ENCODE measurements at regions not wholly inside any gene's neighbourhood (a gene's known extent, or its start where the extent isn't known, plus 50 kb on each side); places are given as distances from the start of the nearest gene placed in this dataset.

DNA sequence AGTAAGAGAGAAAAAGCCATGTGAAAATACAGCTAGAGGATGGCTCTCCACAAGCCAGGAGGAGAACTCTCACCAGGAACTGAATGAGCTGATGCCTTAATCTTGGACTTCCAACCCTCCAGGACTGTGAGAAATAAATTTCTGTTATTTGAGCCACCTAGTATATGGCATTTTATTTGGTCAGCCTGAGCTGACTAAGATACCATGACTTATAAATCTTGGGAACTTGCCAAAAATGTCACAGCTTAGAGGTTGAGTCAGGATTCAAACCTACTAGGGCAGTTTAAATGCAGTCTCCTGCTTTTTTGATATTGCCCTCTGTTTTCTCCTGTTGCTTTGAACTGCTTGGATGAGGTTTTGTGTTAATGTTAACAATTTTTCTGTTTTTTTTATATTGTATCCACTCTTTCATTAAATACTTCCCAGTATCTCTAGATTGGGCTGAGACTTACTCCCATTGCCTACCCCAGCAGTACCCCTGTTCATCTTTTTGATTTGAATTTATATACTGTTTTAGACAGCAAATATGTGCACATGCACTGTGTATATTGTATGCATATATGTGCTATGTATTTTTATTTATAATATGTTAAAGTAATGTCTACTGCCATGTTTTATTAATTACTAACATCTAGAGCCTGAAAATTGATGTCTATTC is 1223.2 kb downstream of the OTOL1 start:
- TF ChIP-seq, protein P1, sequence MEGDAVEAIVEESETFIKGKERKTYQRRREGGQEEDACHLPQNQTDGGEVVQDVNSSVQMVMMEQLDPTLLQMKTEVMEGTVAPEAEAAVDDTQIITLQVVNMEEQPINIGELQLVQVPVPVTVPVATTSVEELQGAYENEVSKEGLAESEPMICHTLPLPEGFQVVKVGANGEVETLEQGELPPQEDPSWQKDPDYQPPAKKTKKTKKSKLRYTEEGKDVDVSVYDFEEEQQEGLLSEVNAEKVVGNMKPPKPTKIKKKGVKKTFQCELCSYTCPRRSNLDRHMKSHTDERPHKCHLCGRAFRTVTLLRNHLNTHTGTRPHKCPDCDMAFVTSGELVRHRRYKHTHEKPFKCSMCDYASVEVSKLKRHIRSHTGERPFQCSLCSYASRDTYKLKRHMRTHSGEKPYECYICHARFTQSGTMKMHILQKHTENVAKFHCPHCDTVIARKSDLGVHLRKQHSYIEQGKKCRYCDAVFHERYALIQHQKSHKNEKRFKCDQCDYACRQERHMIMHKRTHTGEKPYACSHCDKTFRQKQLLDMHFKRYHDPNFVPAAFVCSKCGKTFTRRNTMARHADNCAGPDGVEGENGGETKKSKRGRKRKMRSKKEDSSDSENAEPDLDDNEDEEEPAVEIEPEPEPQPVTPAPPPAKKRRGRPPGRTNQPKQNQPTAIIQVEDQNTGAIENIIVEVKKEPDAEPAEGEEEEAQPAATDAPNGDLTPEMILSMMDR (IDR thresholded peaks at IDR 0.05) = no peak
- no peak for TF ChIP-seq POLR2A (IDR thresholded peaks at IDR 0.05)
